Stomach (tissue), 8 donors: ENCODE measurements at regions not wholly inside any gene's neighbourhood (a gene's known extent, or its start where the extent isn't known, plus 50 kb on each side); places are given as distances from the start of the nearest gene placed in this dataset.

Source experiments
- DNase-seq, 2 donors: peaks; one replicate each; pipeline versions ENCODE4 v3.0.0 to v3.0.0-alpha.2; 2013 to 2019
- H3K27ac ChIP-seq, 5 donors: fragments of 200-600 bp in 4 of 5; sonication (generic) in 4 of 5; one replicate each; pipeline ENCODE4 v1.5.1; 2013 to 2019; ENCODE audit warnings: mild to moderate bottlenecking in 1 of 5, moderate library complexity in 1 of 5
- H3K27me3 ChIP-seq, 3 donors: fragments of 200-600 bp; sonication (generic); one replicate each; pipeline ENCODE4 v1.5.1; 2017 to 2019; ENCODE audit warnings: mixed run types in 1 of 3
- H3K36me3 ChIP-seq, 4 donors: fragments of 200-600 bp; sonication (generic); 1 replicate in 3 of 4; 2 replicates in 1 of 4; pipeline ENCODE4 v1.5.1; 2016 to 2019
- H3K4me1 ChIP-seq, 4 donors: fragments of 200-600 bp; sonication (generic); one replicate each; pipeline ENCODE4 v1.5.1; 2016 to 2019
- H3K4me3 ChIP-seq, 4 donors: fragments of 200-600 bp; sonication (generic) in 3 of 4; one replicate each; pipeline ENCODE4 v1.5.1; 2016 to 2019; ENCODE audit warnings: mild to moderate bottlenecking in 1 of 4
- H3K9me3 ChIP-seq, 4 donors: fragments of 200-600 bp; sonication (generic); one replicate each; pipeline ENCODE4 v1.5.1; 2016 to 2019
- CTCF ChIP-seq, 7 experiments: fragments of 450-650 bp in 4 of 7; fragments of 200-600 bp in 3 of 7; sonication (generic) in 3 of 7; IDR thresholded peaks; one replicate each; pipeline ENCODE4 v1.5.1; 2016 to 2019; ENCODE audit warnings: antibody characterized with exemption in 7 of 7, control low read depth in 2 of 7, mild to moderate bottlenecking in 1 of 7
- EP300 ChIP-seq: sonication (generic); formaldehyde crosslinking; IDR thresholded peaks from one replicate; pipeline ENCODE4 v1.6.1; 2017; ENCODE audit warnings: antibody characterized with exemption
- POLR2A ChIP-seq, 4 donors: fragments of 450-650 bp; IDR thresholded peaks; one replicate each; pipeline ENCODE4 v1.6.1; 2016; ENCODE audit warnings: antibody characterized with exemption in 4 of 4, control low read depth in 2 of 4, mild to moderate bottlenecking in 1 of 4, moderate library complexity in 1 of 4
- POLR2AphosphoS5 ChIP-seq, 3 donors: sonication (generic); formaldehyde crosslinking; IDR thresholded peaks; one replicate each; pipeline ENCODE4 v1.6.1; 2016; ENCODE audit warnings: antibody characterized with exemption in 3 of 3
- WGBS, 5 donors: extraction: QIAGEN DNeasy Blood & Tissue Kit in 3 of 5; methylation state at CpG; one replicate each; pipeline versions ENCODE4 v1.1.5 to v1.1.7; 2013 to 2018; 5-methylcytosine and 5-hydroxymethylcytosine counted together
- intact Hi-C: fragments of 100-400 bp; cut with DNase I; formaldehyde crosslinking; loops from one replicate; pipeline ENCODE4 v1.15.1; 2023; ENCODE audit warnings: low total_unique reads
- donor health status: healthy with polysubstance abuse.
- donor health status: Bipolar disorder and iron deficiency.
- donor health status: healthy.

- WGBS, 5 donors = 86 to 93% (median 88%) methylated on average over 3 of the region's 3 CpGs
- peaks cover 0 to 8% (median 3%) of the 10 kb centered on the region in 4 donors for H3K4me1 ChIP-seq
- H3K9me3 ChIP-seq = no peaks in the 10 kb centered on the region
- TF ChIP-seq CTCF (IDR thresholded peaks at IDR 0.05) = no peak
- no peak for TF ChIP-seq POLR2A (IDR thresholded peaks at IDR 0.05)
- no peak for TF ChIP-seq POLR2AphosphoS5 (IDR thresholded peaks at IDR 0.05)
- no peak for TF ChIP-seq EP300
- no peaks in the 10 kb centered on the region for H3K36me3 ChIP-seq
- no peaks in the 10 kb centered on the region for H3K27me3 ChIP-seq
- intact Hi-C loops = no loop called here
- DNase-seq = no peak
- no peak overlapping the region for H3K27ac ChIP-seq
- H3K4me3 ChIP-seq = no peak overlapping the region
These were observed 93.6 kb upstream of the ALDH1B1 start for GRCh38 chr9:38298904-38299303.

GRCh38 chr9:38298503-38298902, 94.0 kb upstream of the ALDH1B1 start:
- WGBS, 5 donors = 52 to 74% (median 67%) methylated on average over 6 of the region's 6 CpGs
- Histone ChIP-seq H3K27me3 (no peaks in the 10 kb centered on the region), H3K4me3 (no peak overlapping the region), H3K4me1 (peaks cover 0 to 11% (median 3%) of the 10 kb centered on the region in 4 donors), H3K9me3 (no peaks in the 10 kb centered on the region), H3K27ac (no peak overlapping the region), H3K36me3 (no peaks in the 10 kb centered on the region)
- no peak for DNase-seq
- intact Hi-C loops = no loop called here
- TF ChIP-seq POLR2A (IDR thresholded peaks at IDR 0.05) = no peak
- TF ChIP-seq CTCF (IDR thresholded peaks at IDR 0.05) = no peak
- no peak for TF ChIP-seq EP300
- TF ChIP-seq POLR2AphosphoS5 (IDR thresholded peaks at IDR 0.05) = no peak

- no peaks in the 10 kb centered on the region for H3K36me3 ChIP-seq
- TF ChIP-seq POLR2A (IDR thresholded peaks at IDR 0.05) = no peak
- TF ChIP-seq POLR2AphosphoS5 (IDR thresholded peaks at IDR 0.05) = no peak
- TF ChIP-seq EP300 = no peak
- TF ChIP-seq CTCF (IDR thresholded peaks at IDR 0.05) = no peak
- no peaks in the 10 kb centered on the region for H3K27me3 ChIP-seq
- H3K9me3 ChIP-seq = no peaks in the 10 kb centered on the region
- intact Hi-C loops = no loop called here
- 31 to 63% (median 45%) methylated on average over 1 of the region's 1 CpG for WGBS, 5 donors
- no peak overlapping the region for H3K4me3 ChIP-seq
- no peak for DNase-seq
- peaks cover 0 to 11% (median 3%) of the 10 kb centered on the region in 4 donors for H3K4me1 ChIP-seq
- no peak overlapping the region for H3K27ac ChIP-seq
These were observed 95.7 kb upstream of the ALDH1B1 start for GRCh38 chr9:38296807-38297206.

- intact Hi-C loops = no loop called here
These were observed 96.7 kb upstream of the ALDH1B1 start for GRCh38 chr9:38295764-38296163.

GRCh38 chr9:38294220-38294960, 98.1 kb upstream of the ALDH1B1 start:
- peak in 1 of 2 donors; percentile 32 for DNase-seq
- WGBS, 5 donors = 56 to 75% (median 69%) methylated on average over 8 of the region's 8 CpGs
- no peaks in the 10 kb centered on the region for H3K36me3 ChIP-seq
- H3K27me3 ChIP-seq = no peaks in the 10 kb centered on the region
- TF ChIP-seq POLR2AphosphoS5 (IDR thresholded peaks at IDR 0.05) = no peak
- TF ChIP-seq POLR2A (IDR thresholded peaks at IDR 0.05) = no peak
- no peak overlapping the region for H3K4me3 ChIP-seq
- intact Hi-C loops = no loop called here
- H3K27ac ChIP-seq = no peak overlapping the region
- H3K9me3 ChIP-seq = no peaks in the 10 kb centered on the region
- H3K4me1 ChIP-seq = peaks cover 0 to 11% (median 3%) of the 10 kb centered on the region in 4 donors

More at GRCh38 chr9:38295764-38296163, 96.7 kb upstream of the ALDH1B1 start:
- 63 to 85% (median 73%) methylated on average over 3 of the region's 3 CpGs for WGBS, 5 donors
- Histone ChIP-seq H3K27ac (no peak overlapping the region), H3K27me3 (no peaks in the 10 kb centered on the region), H3K9me3 (no peaks in the 10 kb centered on the region), H3K36me3 (no peaks in the 10 kb centered on the region), H3K4me1 (peaks cover 0 to 11% (median 3%) of the 10 kb centered on the region in 4 donors), H3K4me3 (no peak overlapping the region)
- no peak for TF ChIP-seq POLR2AphosphoS5 (IDR thresholded peaks at IDR 0.05)
- no peak for TF ChIP-seq EP300
- TF ChIP-seq POLR2A (IDR thresholded peaks at IDR 0.05) = no peak
- DNase-seq = no peak
